ENCODE measurements at regions not wholly inside any gene's neighbourhood (a gene's known extent, or its start where the extent isn't known, plus 50 kb on each side); places are given as distances from the start of the nearest gene placed in this dataset.

GRCh38 chr12:78559416-78559815 is 305.2 kb upstream of the SYT1 start:
- no peak for DNase-seq
- H3K27me3 ChIP-seq, result no peaks in the 10 kb centered on the region
- H3K27ac ChIP-seq, result no peak overlapping the region
- H3K36me3 ChIP-seq, result no peaks in the 10 kb centered on the region
- TF ChIP-seq CTCF (IDR thresholded peaks at IDR 0.05) (no peak), POLR2A (IDR thresholded peaks at IDR 0.05) (no peak)
- intact Hi-C loops (cut with DNase I; ENCODE audit: low total_unique reads), result no loop called here
- no peaks in the 10 kb centered on the region for H3K4me1 ChIP-seq
- H3K4me3 ChIP-seq, result no peak overlapping the region
- H3K9me3 ChIP-seq, result no peaks in the 10 kb centered on the region

- no peak overlapping the region for H3K4me3 ChIP-seq
- H3K27me3 ChIP-seq, result no peaks in the 10 kb centered on the region
- no peak for DNase-seq
- intact Hi-C loops (cut with DNase I; ENCODE audit: low total_unique reads), result no loop called here
- no peaks in the 10 kb centered on the region for H3K36me3 ChIP-seq
- no peak for TF ChIP-seq POLR2A (IDR thresholded peaks at IDR 0.05)
- TF ChIP-seq CTCF (IDR thresholded peaks at IDR 0.05), result no peak
- H3K4me1 ChIP-seq, result no peaks in the 10 kb centered on the region
- H3K27ac ChIP-seq, result no peak overlapping the region
- H3K9me3 ChIP-seq, result no peaks in the 10 kb centered on the region
Measured at GRCh38 chr12:78559886-78560285, 304.7 kb upstream of the SYT1 start.

GRCh38 chr12:78560633-78561032 is 303.9 kb upstream of the SYT1 start:
- no peak overlapping the region for H3K4me3 ChIP-seq
- no peak overlapping the region for H3K27ac ChIP-seq
- DNase-seq, result no peak
- TF ChIP-seq CTCF (IDR thresholded peaks at IDR 0.05), result no peak
- TF ChIP-seq POLR2A (IDR thresholded peaks at IDR 0.05), result no peak
- H3K36me3 ChIP-seq, result no peaks in the 10 kb centered on the region
- no peaks in the 10 kb centered on the region for H3K4me1 ChIP-seq
- no peaks in the 10 kb centered on the region for H3K27me3 ChIP-seq
- intact Hi-C loops (cut with DNase I; ENCODE audit: low total_unique reads), result no loop called here
- no peaks in the 10 kb centered on the region for H3K9me3 ChIP-seq

GRCh38 chr12:78562368-78563205 is 302.0 kb upstream of the SYT1 start:
- H3K4me3 ChIP-seq, result no peak overlapping the region
- H3K27me3 ChIP-seq, result no peaks in the 10 kb centered on the region
- no peaks in the 10 kb centered on the region for H3K36me3 ChIP-seq
- no peak for TF ChIP-seq POLR2A (IDR thresholded peaks at IDR 0.05)
- no peak for TF ChIP-seq CTCF (IDR thresholded peaks at IDR 0.05)
- H3K27ac ChIP-seq, result no peak overlapping the region
- intact Hi-C loops (cut with DNase I; ENCODE audit: low total_unique reads), result no loop called here
- H3K9me3 ChIP-seq, result no peaks in the 10 kb centered on the region
- H3K4me1 ChIP-seq, result no peaks in the 10 kb centered on the region
- DNase-seq, result no peak

- no peak for DNase-seq
- intact Hi-C loops (cut with DNase I; ENCODE audit: low total_unique reads), result no loop called here
- Histone ChIP-seq H3K4me3 (no peak overlapping the region), H3K4me1 (no peaks in the 10 kb centered on the region), H3K36me3 (no peaks in the 10 kb centered on the region), H3K9me3 (no peaks in the 10 kb centered on the region), H3K27me3 (no peaks in the 10 kb centered on the region), H3K27ac (no peak overlapping the region)
- TF ChIP-seq CTCF (IDR thresholded peaks at IDR 0.05), result no peak
- TF ChIP-seq POLR2A (IDR thresholded peaks at IDR 0.05), result no peak
Measured at GRCh38 chr12:78563826-78564225, 300.7 kb upstream of the SYT1 start.
